HG02623 (cell line): ENCODE measurements at regions not wholly inside any gene's neighbourhood (a gene's known extent, or its start where the extent isn't known, plus 50 kb on each side); places are given as distances from the start of the nearest gene placed in this dataset.
"Not testable (repeated sequence)": the region's sequence is repeated elsewhere in the genome, so short reads cannot be mapped to it uniquely, and the experiment has no call there.

ENCODE experiments used
- ATAC-seq: cut with Tn5 transposase; IDR thresholded peaks from one replicate; pipeline ENCODE4 v1.9.1; 2021; ENCODE audit warnings: moderate library complexity; ENCODE audit not compliant: unreplicated experiment

DNA sequence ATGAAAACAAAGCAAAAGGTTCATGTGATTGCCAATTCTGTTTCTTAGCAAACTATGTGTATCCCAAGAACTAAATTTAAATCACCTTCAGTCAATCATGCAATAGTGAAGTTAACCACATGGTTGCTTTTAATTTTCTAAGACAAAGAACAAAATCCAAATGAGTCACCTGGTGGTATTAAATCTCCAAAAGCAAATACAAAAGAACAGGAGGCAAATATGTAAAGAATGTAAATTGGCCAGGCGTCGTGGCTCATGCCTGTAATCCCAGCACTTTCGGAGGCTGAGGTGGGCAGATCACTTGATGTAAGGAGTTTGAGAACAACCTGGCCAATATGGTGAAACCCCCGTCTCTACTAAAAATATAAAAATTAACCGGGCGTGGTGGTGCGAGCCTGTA, 54.2 kb upstream of the PIK3R4 start:
- no peak for ATAC-seq

GRCh38 chr3:130801473-130801872, 54.8 kb upstream of the PIK3R4 start:
- no peak for ATAC-seq

DNA sequence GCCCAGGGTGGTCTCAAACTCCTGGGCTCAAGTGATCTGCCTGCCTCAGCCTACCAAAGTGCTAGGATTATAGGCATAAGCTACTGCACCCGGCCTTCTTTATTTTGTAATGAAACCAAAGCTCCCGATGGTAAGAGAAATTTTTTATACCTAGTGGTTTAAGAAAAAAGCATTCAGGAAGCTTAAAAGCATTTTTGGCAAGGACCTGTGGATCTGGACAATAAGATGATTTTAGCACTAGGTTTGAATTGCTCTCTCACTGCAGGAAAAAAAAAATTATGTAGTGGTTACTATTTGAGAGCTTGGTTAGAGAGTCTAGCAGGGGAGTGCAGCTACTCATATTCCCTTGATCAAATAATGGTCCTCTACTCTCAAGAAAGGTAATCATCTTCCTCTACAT, 64.9 kb upstream of the PIK3R4 start:
- ATAC-seq, result no peak

GRCh38 chr3:130814691-130815472, 68.3 kb upstream of the PIK3R4 start:
- no peak for ATAC-seq

DNA sequence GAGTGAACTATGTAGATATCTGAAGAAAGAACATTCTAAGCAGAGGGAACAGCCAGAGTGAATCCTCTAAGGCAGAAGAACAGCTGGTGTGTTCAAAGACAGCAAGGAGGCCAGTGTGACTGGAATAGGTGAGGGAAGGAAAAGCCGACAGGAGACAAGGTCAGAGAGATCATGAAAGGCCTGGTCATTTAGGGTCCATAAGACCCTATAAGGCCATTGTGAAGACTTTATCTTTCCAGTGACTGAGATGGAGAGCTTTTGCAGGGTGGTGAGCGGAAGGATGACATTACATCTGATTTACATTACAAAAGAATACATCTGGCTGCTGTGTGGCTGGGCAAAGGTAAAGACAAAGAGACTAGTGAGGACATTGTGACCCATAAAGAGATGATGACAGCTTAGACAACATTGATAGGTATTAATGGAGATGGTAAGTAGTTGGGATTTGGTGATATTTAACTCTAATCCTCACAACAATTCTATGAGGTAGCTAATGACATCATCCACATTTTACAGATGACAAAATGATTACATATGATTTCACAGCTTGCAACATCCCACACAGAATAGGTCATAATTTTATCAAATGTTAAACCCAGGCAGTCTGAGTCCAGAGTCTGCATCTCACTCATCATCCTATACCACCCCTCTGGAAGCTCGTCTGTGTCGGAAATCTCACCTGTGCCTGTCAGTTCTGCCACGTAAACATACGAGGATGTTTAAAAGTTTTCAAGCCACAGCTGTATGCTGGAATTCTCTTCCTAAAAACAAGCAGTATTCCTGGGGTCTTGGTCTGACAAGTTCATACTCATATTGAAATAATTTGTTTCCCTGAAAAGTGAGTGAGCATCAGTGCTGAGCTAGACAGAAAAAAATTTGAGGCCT, 70.2 kb upstream of the PIK3R4 start:
- ATAC-seq, result no peak

- ATAC-seq, result not testable (repeated sequence)
Measured at GRCh38 chr3:130818066-130818465, 71.4 kb upstream of the PIK3R4 start.

- no peak for ATAC-seq
Measured at GRCh38 chr3:130820976-130821375, 72.9 kb upstream of the ATP2C1 start.

DNA sequence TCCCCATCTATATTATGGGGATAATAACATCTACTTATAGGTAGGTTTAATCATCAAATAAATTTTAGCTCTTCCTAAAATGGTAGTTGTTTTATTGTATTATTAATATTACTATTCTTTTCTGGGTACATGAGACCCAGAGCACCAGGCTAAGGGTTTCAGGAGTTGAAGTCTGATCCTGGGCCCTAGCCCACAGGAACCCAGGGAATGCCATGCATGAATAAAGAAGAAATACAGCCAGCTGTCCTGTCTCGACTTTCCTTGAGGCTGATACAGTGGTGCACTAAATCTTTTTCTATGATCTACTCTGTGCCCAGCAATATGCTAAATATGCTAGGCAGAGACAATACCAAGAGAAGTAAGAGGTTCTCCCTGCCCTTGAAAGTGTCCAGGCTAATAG, 72.1 kb upstream of the ATP2C1 start:
- no peak for ATAC-seq

- ATAC-seq, result no peak
Measured at GRCh38 chr3:130823241-130823884, 70.5 kb upstream of the ATP2C1 start.

DNA sequence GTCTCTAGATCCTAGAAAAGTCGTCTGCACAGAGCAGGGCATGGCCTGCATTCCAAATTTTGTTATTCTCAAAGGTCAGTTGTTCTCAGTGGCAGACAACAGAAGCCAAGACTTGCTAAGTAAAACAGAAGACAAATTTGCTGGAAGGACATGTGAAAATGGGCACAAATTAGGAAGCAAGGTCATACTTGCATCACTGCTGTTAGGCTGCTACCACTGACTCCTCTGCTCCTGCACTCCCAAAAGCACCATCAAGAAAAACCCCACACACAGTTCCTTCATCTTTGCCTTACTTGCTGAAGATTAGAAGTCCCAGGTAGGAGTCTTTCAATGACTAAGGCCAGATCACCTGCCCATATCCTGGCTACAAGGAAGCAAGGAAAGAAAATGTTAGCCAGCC, 69.9 kb upstream of the ATP2C1 start:
- ATAC-seq, result no peak

GRCh38 chr3:130825762-130826299, 68.1 kb upstream of the ATP2C1 start:
- ATAC-seq, result no peak

DNA sequence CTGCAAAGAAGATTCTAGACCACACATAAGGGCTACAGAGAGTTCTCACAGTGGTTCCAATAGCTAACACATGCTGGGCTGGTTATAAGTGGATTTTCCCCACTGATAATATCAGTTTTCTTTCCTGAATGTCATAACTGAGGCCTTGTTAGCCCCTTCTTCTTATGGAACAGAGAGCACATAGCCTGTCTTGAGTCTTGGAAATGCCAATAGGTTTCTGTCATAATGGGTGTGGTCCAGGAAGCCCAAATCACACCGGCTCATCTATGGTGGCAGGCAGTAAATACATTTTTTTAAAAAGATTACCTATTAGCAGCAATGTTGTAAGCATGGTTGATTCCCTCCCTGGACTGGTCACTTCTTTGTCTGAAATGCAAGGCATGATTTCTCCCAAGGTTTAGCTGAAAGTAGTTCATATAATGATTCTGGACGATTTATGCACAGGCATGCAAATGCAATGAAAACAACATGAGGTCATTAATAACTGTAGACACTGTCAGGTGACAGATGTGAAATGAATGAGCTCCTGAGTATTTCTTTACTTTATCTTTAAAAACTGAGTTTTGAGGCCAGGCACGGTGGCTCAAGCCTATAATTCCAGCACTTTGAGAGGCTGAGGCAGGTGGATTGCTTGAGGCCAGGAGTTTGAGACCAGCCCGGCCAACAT, 67.2 kb upstream of the ATP2C1 start:
- no peak for ATAC-seq

GRCh38 chr3:130827486-130827885, 66.4 kb upstream of the ATP2C1 start:
- no peak for ATAC-seq

GRCh38 chr3:130828948-130829947, 64.6 kb upstream of the ATP2C1 start:
- ATAC-seq, result no peak

DNA sequence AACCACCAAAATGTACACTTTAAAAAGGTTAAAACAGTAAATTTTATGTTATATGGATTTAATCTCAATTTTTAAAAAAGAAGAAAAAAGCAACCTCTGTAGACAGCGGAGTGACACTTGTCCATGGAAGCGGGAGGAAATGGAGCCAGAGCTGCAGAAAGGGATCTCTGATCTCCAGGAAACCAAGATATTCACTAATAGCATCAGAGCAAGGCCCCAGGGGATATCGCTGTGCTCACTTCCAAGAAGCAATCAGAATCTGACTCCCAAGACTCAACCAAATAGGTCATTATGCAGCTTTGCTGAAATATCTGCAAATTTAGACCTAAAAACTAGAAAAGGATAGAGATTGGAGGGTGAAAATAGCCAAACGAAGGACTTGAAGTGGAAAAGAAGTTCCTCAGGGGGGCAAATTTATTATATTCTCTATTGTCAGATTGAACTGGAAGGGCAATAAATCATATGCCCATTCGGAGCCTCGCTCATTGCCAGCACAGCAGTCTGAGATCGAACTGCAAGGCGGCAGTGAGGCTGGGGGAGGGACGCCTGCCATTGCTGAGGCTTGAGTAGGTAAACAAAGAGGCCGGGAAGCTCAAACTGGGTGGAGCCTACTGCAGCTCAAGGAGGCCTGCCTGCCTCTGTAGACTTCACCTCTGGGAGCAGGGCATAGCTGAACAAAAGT, 62.0 kb upstream of the ATP2C1 start:
- ATAC-seq, result no peak

DNA sequence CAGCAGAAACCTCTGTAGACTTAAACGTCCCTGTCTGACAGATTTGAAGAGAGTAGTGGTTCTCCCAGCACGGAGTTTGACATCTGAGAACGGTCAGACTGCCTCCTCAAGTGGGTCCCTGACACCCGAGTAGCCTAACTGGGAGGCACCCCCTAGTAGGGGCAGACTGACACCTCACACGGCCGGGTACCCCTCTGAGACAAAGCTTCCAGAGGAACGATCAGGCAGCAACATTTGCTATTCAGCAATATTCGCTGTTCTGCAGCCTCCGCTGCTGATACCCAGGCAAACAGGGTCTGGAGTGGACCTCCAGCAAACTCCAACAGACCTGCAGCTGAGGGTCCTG, 61.5 kb upstream of the ATP2C1 start:
- ATAC-seq, result not testable (repeated sequence)

DNA sequence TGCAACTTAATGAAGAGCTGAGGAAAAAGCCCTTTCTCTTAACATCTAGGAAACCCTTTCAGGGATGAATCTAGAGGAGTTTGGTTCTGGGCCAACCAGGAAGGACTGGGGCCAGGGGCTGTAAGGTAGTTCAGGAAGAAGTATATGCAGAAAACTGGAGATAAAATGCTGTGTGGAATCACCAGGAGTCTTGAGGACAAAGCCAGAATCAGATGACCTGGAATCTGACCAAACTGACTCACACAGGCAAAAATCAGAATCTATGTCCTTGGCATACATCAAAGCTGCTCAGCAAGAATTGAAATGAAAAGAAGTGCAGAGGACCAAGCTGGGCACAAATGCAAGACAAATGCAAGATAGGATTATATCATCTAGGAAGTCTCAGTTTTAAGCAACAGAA, 59.4 kb upstream of the ATP2C1 start:
- ATAC-seq, result no peak

DNA sequence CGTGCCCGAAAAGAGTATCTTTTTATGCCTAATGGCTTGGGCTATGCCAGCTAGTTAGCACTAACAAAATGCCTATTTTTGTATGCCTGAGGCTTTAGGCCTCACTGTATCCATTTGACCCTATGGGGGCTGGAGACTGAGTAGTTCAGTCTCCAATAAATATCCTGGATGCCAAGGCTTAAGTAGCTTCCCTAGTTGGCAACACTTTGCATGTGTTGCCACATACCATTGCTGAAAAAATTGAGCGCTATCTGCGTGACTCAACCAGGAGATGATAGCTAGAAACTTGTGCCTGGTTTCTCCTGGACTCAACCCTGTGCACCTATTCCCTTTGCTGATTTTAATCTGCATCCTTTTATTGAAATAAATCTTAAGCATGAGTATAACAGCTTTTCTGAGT, 58.4 kb upstream of the ATP2C1 start:
- ATAC-seq, result no peak

- ATAC-seq, result no peak
Measured at GRCh38 chr3:130838898-130839600, 54.8 kb upstream of the ATP2C1 start.
